ENCODE measurements at regions not wholly inside any gene's neighbourhood (a gene's known extent, or its start where the extent isn't known, plus 50 kb on each side); places are given as distances from the start of the nearest gene placed in this dataset.
"Not testable (repeated sequence)": the region's sequence is repeated elsewhere in the genome, so short reads cannot be mapped to it uniquely, and the experiment has no call there.

DNA sequence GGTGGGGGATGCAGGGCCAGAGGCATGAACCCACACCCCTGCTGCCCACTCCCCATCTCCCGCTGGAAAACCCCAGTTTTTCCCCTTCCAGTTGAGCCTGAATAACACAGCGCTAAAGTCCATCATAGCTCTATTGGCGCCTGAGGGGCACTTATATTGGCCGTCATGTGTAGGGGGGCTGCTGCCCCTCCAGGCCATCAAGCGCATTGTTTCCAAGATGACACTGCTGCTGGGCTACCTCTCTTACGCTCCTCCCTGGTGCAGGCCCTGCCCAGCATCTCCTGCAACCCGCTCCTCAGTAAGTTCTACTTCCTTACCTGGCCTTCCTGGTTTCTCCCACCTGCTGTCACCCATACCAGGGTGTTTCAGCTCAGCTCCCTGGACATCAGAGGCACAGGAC lies 205.0 kb upstream of the RPL34 start:
- Histone ChIP-seq H3K4me2 (ENCODE audit: low read length) (no peak overlapping the region), H3K36me3 (ENCODE audit: control insufficient read depth, insufficient read depth, low read length) (no peaks in the 10 kb centered on the region), H2AFZ (no peak overlapping the region), H3K9me3 (ENCODE audit: control insufficient read depth, low read length) (no peaks in the 10 kb centered on the region), H3K4me3 (ENCODE audit: low read depth, low read length) (no peak overlapping the region), H3K9ac (no peak overlapping the region), H3K27me3 (ENCODE audit: control insufficient read depth, insufficient read depth, low read length) (no peaks in the 10 kb centered on the region), H3K4me1 (no peaks in the 10 kb centered on the region), H3K27ac (no peak overlapping the region), H3K79me2 (no peaks in the 10 kb centered on the region)
- TF ChIP-seq CTCF (IDR thresholded peaks at IDR 0.05): no peak

DNA sequence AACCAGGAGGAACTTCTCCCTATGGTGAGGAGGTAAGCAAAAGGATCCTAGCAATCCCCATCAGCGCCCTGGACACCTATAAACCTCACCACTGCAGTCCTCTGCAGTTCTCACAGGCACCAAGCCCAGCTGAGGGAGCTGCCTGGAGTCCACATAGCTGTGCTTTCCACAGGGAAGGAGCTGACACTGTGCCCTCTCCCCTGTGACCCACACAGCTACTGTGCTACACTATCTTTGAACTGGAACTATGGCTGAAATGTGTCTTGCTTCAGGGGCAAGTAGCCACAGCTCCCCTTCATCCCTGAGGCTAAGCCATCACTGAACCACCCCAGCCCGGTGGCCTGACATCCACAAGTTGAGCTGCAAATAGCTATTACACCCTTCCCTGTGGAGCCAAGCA lies 208.5 kb upstream of the RPL34 start:
- no peak overlapping the region for H3K4me3 ChIP-seq (ENCODE audit: low read depth, low read length)
- H3K4me2 ChIP-seq (ENCODE audit: low read length): no peak overlapping the region
- no peak overlapping the region for H3K9ac ChIP-seq
- no peaks in the 10 kb centered on the region for H3K9me3 ChIP-seq (ENCODE audit: control insufficient read depth, low read length)
- no peaks in the 10 kb centered on the region for H3K36me3 ChIP-seq (ENCODE audit: control insufficient read depth, insufficient read depth, low read length)
- no peak overlapping the region for H3K27ac ChIP-seq
- no peak overlapping the region for H2AFZ ChIP-seq
- H3K4me1 ChIP-seq: no peaks in the 10 kb centered on the region
- no peaks in the 10 kb centered on the region for H3K27me3 ChIP-seq (ENCODE audit: control insufficient read depth, insufficient read depth, low read length)
- TF ChIP-seq CTCF (IDR thresholded peaks at IDR 0.05): no peak
- H3K79me2 ChIP-seq: no peaks in the 10 kb centered on the region

- H3K27me3 ChIP-seq (ENCODE audit: control insufficient read depth, insufficient read depth, low read length); H3K79me2 ChIP-seq; H3K4me3 ChIP-seq (ENCODE audit: low read depth, low read length); H2AFZ ChIP-seq; H3K4me2 ChIP-seq (ENCODE audit: low read length); H3K36me3 ChIP-seq (ENCODE audit: control insufficient read depth, insufficient read depth, low read length); H3K9ac ChIP-seq; H3K27ac ChIP-seq; H3K9me3 ChIP-seq (ENCODE audit: control insufficient read depth, low read length); H3K4me1 ChIP-seq: not testable (repeated sequence)
Measured at GRCh38 chr4:108409691-108410090, 210.7 kb upstream of the RPL34 start.

DNA sequence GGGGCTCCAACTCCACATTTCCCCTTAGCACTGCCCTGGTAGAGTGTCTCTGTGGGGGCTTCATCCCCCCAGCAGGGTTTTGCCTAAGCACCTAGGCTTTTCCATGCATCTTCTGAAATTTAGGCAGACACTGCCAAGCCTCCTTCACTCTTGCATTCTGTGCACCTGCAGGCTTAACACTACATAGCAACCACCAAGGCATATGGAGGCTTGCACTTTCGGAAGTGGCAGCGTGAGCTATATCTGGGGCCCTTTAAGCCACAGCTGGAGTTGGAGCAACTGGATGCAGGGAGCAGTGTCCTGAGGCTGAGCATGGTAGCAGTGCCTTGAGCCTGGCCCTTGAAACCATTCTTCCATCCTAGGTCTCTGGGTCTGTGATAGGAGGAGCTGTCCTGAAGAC lies 214.8 kb upstream of the RPL34 start:
- no peaks in the 10 kb centered on the region for H3K9me3 ChIP-seq (ENCODE audit: control insufficient read depth, low read length)
- no peak overlapping the region for H2AFZ ChIP-seq
- no peak overlapping the region for H3K9ac ChIP-seq
- H3K27ac ChIP-seq: no peak overlapping the region
- H3K4me1 ChIP-seq: no peaks in the 10 kb centered on the region
- no peak overlapping the region for H3K4me2 ChIP-seq (ENCODE audit: low read length)
- H3K27me3 ChIP-seq (ENCODE audit: control insufficient read depth, insufficient read depth, low read length): no peaks in the 10 kb centered on the region
- no peaks in the 10 kb centered on the region for H3K36me3 ChIP-seq (ENCODE audit: control insufficient read depth, insufficient read depth, low read length)
- no peak overlapping the region for H3K4me3 ChIP-seq (ENCODE audit: low read depth, low read length)
- TF ChIP-seq CTCF (IDR thresholded peaks at IDR 0.05): no peak
- no peaks in the 10 kb centered on the region for H3K79me2 ChIP-seq

GRCh38 chr4:108400309-108400708 lies 220.1 kb upstream of the RPL34 start:
- no peak overlapping the region for H3K4me3 ChIP-seq (ENCODE audit: low read depth, low read length)
- no peaks in the 10 kb centered on the region for H3K4me1 ChIP-seq
- H3K9me3 ChIP-seq (ENCODE audit: control insufficient read depth, low read length): no peaks in the 10 kb centered on the region
- no peak for TF ChIP-seq CTCF (IDR thresholded peaks at IDR 0.05)
- no peak overlapping the region for H3K9ac ChIP-seq
- no peaks in the 10 kb centered on the region for H3K27me3 ChIP-seq (ENCODE audit: control insufficient read depth, insufficient read depth, low read length)
- H3K4me2 ChIP-seq (ENCODE audit: low read length): no peak overlapping the region
- H2AFZ ChIP-seq: no peak overlapping the region
- H3K36me3 ChIP-seq (ENCODE audit: control insufficient read depth, insufficient read depth, low read length): no peaks in the 10 kb centered on the region
- H3K79me2 ChIP-seq: no peaks in the 10 kb centered on the region
- no peak overlapping the region for H3K27ac ChIP-seq
